Fibroblast of skin of right biceps (primary cell): ENCODE measurements at regions not wholly inside any gene's neighbourhood (a gene's known extent, or its start where the extent isn't known, plus 50 kb on each side); places are given as distances from the start of the nearest gene placed in this dataset.

Experiments
- DNase-seq: peaks from one replicate; pipeline ENCODE4 v3.0.0-alpha.2; 2013

GRCh38 chr3:166187237-166187636 is 350.0 kb upstream of the BCHE start:
- DNase-seq: no peak

GRCh38 chr3:166186003-166186402 is 348.8 kb upstream of the BCHE start:
- no peak for DNase-seq

- DNase-seq: no peak
Measured at GRCh38 chr3:166177130-166177529, 339.9 kb upstream of the BCHE start.

- DNase-seq: no peak
Measured at GRCh38 chr3:166171695-166172094, 334.5 kb upstream of the BCHE start.

- DNase-seq: no peak
Measured at GRCh38 chr3:166169681-166170080, 332.5 kb upstream of the BCHE start.

GRCh38 chr3:166127969-166128368 is 290.7 kb upstream of the BCHE start:
- DNase-seq: no peak

GRCh38 chr3:166125179-166125578 is 288.0 kb upstream of the BCHE start:
- DNase-seq: no peak

GRCh38 chr3:166123576-166123975 is 286.4 kb upstream of the BCHE start:
- peak; percentile 31 for DNase-seq

GRCh38 chr3:166123088-166123487 is 285.9 kb upstream of the BCHE start:
- DNase-seq: no peak

GRCh38 chr3:166118049-166118448 is 280.8 kb upstream of the BCHE start:
- DNase-seq: no peak

GRCh38 chr3:166114448-166114847 is 277.2 kb upstream of the BCHE start:
- DNase-seq: no peak

- DNase-seq: no peak
Measured at GRCh38 chr3:166111562-166111961, 274.3 kb upstream of the BCHE start.

- DNase-seq: no peak
Measured at GRCh38 chr3:166110102-166110501, 272.9 kb upstream of the BCHE start.

- DNase-seq: no peak
Measured at GRCh38 chr3:166104938-166105337, 267.7 kb upstream of the BCHE start.

GRCh38 chr3:166100730-166101129 is 263.5 kb upstream of the BCHE start:
- no peak for DNase-seq

- no peak for DNase-seq
Measured at GRCh38 chr3:166089575-166089974, 252.4 kb upstream of the BCHE start.

- no peak for DNase-seq
Measured at GRCh38 chr3:166085164-166085856, 248.1 kb upstream of the BCHE start.

GRCh38 chr3:166080096-166080495 is 242.9 kb upstream of the BCHE start:
- no peak for DNase-seq

GRCh38 chr3:166071831-166072230 is 234.6 kb upstream of the BCHE start:
- no peak for DNase-seq

GRCh38 chr3:166064476-166064875 is 227.3 kb upstream of the BCHE start:
- no peak for DNase-seq

- DNase-seq: no peak
Measured at GRCh38 chr3:166060789-166061479, 223.7 kb upstream of the BCHE start.

- no peak for DNase-seq
Measured at GRCh38 chr3:166052440-166052839, 215.2 kb upstream of the BCHE start.

GRCh38 chr3:166029507-166029906 is 192.3 kb upstream of the BCHE start:
- no peak for DNase-seq

- peak; percentile 47 for DNase-seq
Measured at GRCh38 chr3:166013073-166013679, 176.0 kb upstream of the BCHE start.
